ENCODE measurements at regions not wholly inside any gene's neighbourhood (a gene's known extent, or its start where the extent isn't known, plus 50 kb on each side); places are given as distances from the start of the nearest gene placed in this dataset.

- TF ChIP-seq CTCF (IDR thresholded peaks at IDR 0.05), result no peak
- TF ChIP-seq POLR2A (IDR thresholded peaks at IDR 0.05), result no peak
- no peak for TF ChIP-seq POLR2AphosphoS5 (IDR thresholded peaks at IDR 0.05)
Measured at GRCh38 chr3:18247139-18247695, 177.9 kb downstream of the SATB1 start.
